Fibroblast of villous mesenchyme (primary cell): ENCODE measurements at regions not wholly inside any gene's neighbourhood (a gene's known extent, or its start where the extent isn't known, plus 50 kb on each side); places are given as distances from the start of the nearest gene placed in this dataset.

Experiments used
- DNase-seq: peaks from one replicate; pipeline ENCODE4 v3.0.0-alpha.2; 2010; ENCODE audit warnings: low read depth
- H3K4me3 ChIP-seq: 2 replicates; pipeline ENCODE4 v1.5.1; 2011; ENCODE audit warnings: low read depth, mild to moderate bottlenecking, low read length
- CTCF ChIP-seq: IDR thresholded peaks from 2 replicates; pipeline ENCODE4 v1.5.1; 2012; ENCODE audit warnings: low read depth, mild to moderate bottlenecking, low read length; ENCODE audit not compliant: insufficient read depth

- no peak overlapping the region for H3K4me3 ChIP-seq
- no peak for DNase-seq
- no peak for TF ChIP-seq CTCF
Observed at GRCh38 chr13:21771075-21771474, 100.2 kb downstream of the FGF9 start.

GRCh38 chr13:21777166-21777565 lies 106.3 kb downstream of the FGF9 start:
- no peak for DNase-seq
- H3K4me3 ChIP-seq = no peak overlapping the region
- no peak for TF ChIP-seq CTCF

GRCh38 chr13:21777813-21778212 lies 106.9 kb downstream of the FGF9 start:
- no peak for DNase-seq
- no peak overlapping the region for H3K4me3 ChIP-seq
- no peak for TF ChIP-seq CTCF

GRCh38 chr13:21782736-21783135 lies 111.9 kb downstream of the FGF9 start:
- no peak overlapping the region for H3K4me3 ChIP-seq
- TF ChIP-seq CTCF = no peak
- no peak for DNase-seq

- no peak for TF ChIP-seq CTCF
- H3K4me3 ChIP-seq = no peak overlapping the region
- no peak for DNase-seq
Observed at GRCh38 chr13:21785990-21786389, 115.1 kb downstream of the FGF9 start.

- no peak for DNase-seq
- TF ChIP-seq CTCF = no peak
Observed at GRCh38 chr13:21796066-21796465, 125.2 kb downstream of the FGF9 start.

GRCh38 chr13:21796775-21797514 lies 126.1 kb downstream of the FGF9 start:
- no peak overlapping the region for H3K4me3 ChIP-seq
- no peak for DNase-seq
- no peak for TF ChIP-seq CTCF

More at GRCh38 chr13:21796066-21796465, 125.2 kb downstream of the FGF9 start:
- H3K4me3 ChIP-seq = no peak overlapping the region
